Adrenal gland (tissue), 5 donors: ENCODE measurements at regions not wholly inside any gene's neighbourhood (a gene's known extent, or its start where the extent isn't known, plus 50 kb on each side); places are given as distances from the start of the nearest gene placed in this dataset.

Source experiments
- POLR2A ChIP-seq, 2 donors: fragments of 450-650 bp; IDR thresholded peaks; one replicate each; pipeline ENCODE4 v1.6.1; 2017; ENCODE audit warnings: antibody characterized with exemption in 2 of 2, mild to moderate bottlenecking in 2 of 2, moderate library complexity in 1 of 2
- TF ChIP-seq, protein P1 (sequence below), 6 experiments: fragments of 450-650 bp in 4 of 6; fragments of 200-600 bp in 2 of 6; sonication (generic) in 1 of 6; IDR thresholded peaks; 1 replicate in 5 of 6; 2 replicates in 1 of 6; pipeline versions ENCODE4 v1.5.1 to v1.8.0; 2016 to 2021; ENCODE audit warnings: antibody characterized with exemption in 6 of 6, mild to moderate bottlenecking in 2 of 6, moderate library complexity in 1 of 6
- donor health status: DM: no; HTN: no; CAD: no.

DNA sequence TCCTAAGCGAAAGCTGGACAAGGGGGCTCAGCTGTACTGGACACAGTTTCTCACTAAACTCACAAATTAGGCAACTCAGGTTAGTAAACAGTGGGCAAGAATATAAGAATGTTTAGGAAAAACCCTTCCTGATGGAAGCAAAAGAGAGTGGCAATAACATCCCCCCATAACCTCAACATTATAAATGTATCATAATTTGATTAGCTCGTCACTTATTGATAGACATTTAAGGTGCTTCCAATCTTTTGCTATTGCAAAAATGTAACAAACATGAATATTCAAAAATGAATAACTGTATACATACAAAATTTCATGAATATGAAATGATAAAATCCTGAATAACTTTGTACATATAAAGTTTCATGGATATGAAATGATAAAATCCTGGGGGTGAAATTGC lies 415.7 kb downstream of the EPM2A start:
- TF ChIP-seq, protein P1, sequence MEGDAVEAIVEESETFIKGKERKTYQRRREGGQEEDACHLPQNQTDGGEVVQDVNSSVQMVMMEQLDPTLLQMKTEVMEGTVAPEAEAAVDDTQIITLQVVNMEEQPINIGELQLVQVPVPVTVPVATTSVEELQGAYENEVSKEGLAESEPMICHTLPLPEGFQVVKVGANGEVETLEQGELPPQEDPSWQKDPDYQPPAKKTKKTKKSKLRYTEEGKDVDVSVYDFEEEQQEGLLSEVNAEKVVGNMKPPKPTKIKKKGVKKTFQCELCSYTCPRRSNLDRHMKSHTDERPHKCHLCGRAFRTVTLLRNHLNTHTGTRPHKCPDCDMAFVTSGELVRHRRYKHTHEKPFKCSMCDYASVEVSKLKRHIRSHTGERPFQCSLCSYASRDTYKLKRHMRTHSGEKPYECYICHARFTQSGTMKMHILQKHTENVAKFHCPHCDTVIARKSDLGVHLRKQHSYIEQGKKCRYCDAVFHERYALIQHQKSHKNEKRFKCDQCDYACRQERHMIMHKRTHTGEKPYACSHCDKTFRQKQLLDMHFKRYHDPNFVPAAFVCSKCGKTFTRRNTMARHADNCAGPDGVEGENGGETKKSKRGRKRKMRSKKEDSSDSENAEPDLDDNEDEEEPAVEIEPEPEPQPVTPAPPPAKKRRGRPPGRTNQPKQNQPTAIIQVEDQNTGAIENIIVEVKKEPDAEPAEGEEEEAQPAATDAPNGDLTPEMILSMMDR (IDR thresholded peaks at IDR 0.05): no peak
- TF ChIP-seq POLR2A (IDR thresholded peaks at IDR 0.05): no peak
